Breast epithelium (tissue), 4 donors: ENCODE measurements at regions not wholly inside any gene's neighbourhood (a gene's known extent, or its start where the extent isn't known, plus 50 kb on each side); places are given as distances from the start of the nearest gene placed in this dataset.

Experiments used
- DNase-seq, 2 donors: peaks; one replicate each; pipeline ENCODE4 v3.0.0-alpha.2; 2019; ENCODE audit warnings: low spot score in 2 of 2
- H3K27ac ChIP-seq, 2 donors: fragments of 200-600 bp; sonication (generic) in 1 of 2; one replicate each; pipeline ENCODE4 v1.5.1; 2016 to 2019; ENCODE audit warnings: mild to moderate bottlenecking in 1 of 2
- H3K27me3 ChIP-seq, 2 donors: fragments of 200-600 bp; sonication (generic) in 1 of 2; one replicate each; pipeline versions ENCODE4 v1.5.1 to v1.6.0; 2017 to 2019; ENCODE audit warnings: control low read depth in 1 of 2, mild to moderate bottlenecking in 1 of 2
- H3K36me3 ChIP-seq: fragments of 200-600 bp; one replicate; pipeline ENCODE4 v1.5.1; 2019
- H3K4me1 ChIP-seq, 2 donors: fragments of 200-600 bp; sonication (generic); one replicate each; pipeline ENCODE4 v1.5.1; 2016 to 2019; ENCODE audit warnings: control low read depth in 1 of 2
- H3K4me3 ChIP-seq, 3 donors: fragments of 200-600 bp; sonication (generic); 1 replicate in 2 of 3; 2 replicates in 1 of 3; pipeline ENCODE4 v1.5.1; 2016 to 2019; ENCODE audit warnings: mild to moderate bottlenecking in 3 of 3, moderate library complexity in 2 of 3
- H3K9me3 ChIP-seq, 2 donors: fragments of 200-600 bp; sonication (generic) in 1 of 2; one replicate each; pipeline ENCODE4 v1.5.1; 2016 to 2019; ENCODE audit warnings: control low read depth in 1 of 2
- CTCF ChIP-seq, 3 donors: fragments of 450-650 bp; IDR thresholded peaks; one replicate each; pipeline ENCODE4 v1.5.1; 2016 to 2017; ENCODE audit warnings: antibody characterized with exemption in 3 of 3, mild to moderate bottlenecking in 3 of 3, moderate library complexity in 3 of 3
- POLR2A ChIP-seq: fragments of 450-650 bp; IDR thresholded peaks from one replicate; pipeline ENCODE4 v1.6.1; 2016; ENCODE audit warnings: antibody characterized with exemption, mild to moderate bottlenecking, moderate library complexity
- POLR2AphosphoS5 ChIP-seq, 3 donors: sonication (generic); formaldehyde crosslinking; IDR thresholded peaks; one replicate each; pipeline ENCODE4 v1.6.1; 2017; ENCODE audit warnings: antibody characterized with exemption in 3 of 3
- intact Hi-C: fragments of 100-400 bp; cut with DNase I; formaldehyde crosslinking; loops from one replicate; pipeline ENCODE4 v1.15.1; 2023; ENCODE audit warnings: low total_unique reads

- Histone ChIP-seq H3K27me3 (no peaks in the 10 kb centered on the region), H3K4me1 (no peaks in the 10 kb centered on the region), H3K9me3 (peaks cover 15 to 33% of the 10 kb centered on the region in 2 donors), H3K36me3 (no peaks in the 10 kb centered on the region), H3K27ac (no peak overlapping the region), H3K4me3 (no peak overlapping the region)
- DNase-seq: no peak
- intact Hi-C loops: no loop called here
- no peak for TF ChIP-seq POLR2A
- TF ChIP-seq CTCF (IDR thresholded peaks at IDR 0.05): no peak
- TF ChIP-seq POLR2AphosphoS5 (IDR thresholded peaks at IDR 0.05): no peak
These were observed 431.6 kb upstream of the PTBP2 start for GRCh38 chr1:96290033-96290432.

- no peak overlapping the region for H3K27ac ChIP-seq
- no peaks in the 10 kb centered on the region for H3K4me1 ChIP-seq
- no peak for DNase-seq
- no peaks in the 10 kb centered on the region for H3K27me3 ChIP-seq
- peaks cover 7 to 26% of the 10 kb centered on the region in 2 donors for H3K9me3 ChIP-seq
- intact Hi-C loops: no loop called here
- TF ChIP-seq POLR2AphosphoS5 (IDR thresholded peaks at IDR 0.05) (no peak), POLR2A (no peak), CTCF (IDR thresholded peaks at IDR 0.05) (no peak)
- no peak overlapping the region for H3K4me3 ChIP-seq
- no peaks in the 10 kb centered on the region for H3K36me3 ChIP-seq
These were observed 430.8 kb upstream of the PTBP2 start for GRCh38 chr1:96290801-96291200.

DNA sequence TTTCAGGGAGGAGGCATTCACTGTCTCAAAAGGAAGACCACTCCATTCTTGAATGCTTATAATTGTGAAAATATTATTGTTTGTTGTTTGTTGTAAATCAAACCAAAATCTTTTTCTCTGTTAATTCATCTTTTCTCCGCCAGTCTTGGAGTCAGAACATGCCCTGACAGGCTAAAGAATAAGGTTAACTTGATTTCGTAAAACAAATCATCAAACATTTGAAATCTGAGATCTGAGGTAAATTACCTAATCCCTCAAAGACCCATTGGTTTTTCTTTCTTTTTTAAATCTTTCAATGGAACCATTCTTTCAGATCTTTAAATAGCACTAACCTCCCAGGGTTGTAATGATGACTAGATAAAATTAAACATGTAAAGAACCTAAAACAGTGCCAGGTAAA is 430.1 kb upstream of the PTBP2 start:
- TF ChIP-seq POLR2AphosphoS5 (IDR thresholded peaks at IDR 0.05): no peak
- no peak overlapping the region for H3K27ac ChIP-seq
- peaks cover 6 to 26% of the 10 kb centered on the region in 2 donors for H3K9me3 ChIP-seq
- no peaks in the 10 kb centered on the region for H3K4me1 ChIP-seq
- no peaks in the 10 kb centered on the region for H3K27me3 ChIP-seq
- no peak overlapping the region for H3K4me3 ChIP-seq
- no peaks in the 10 kb centered on the region for H3K36me3 ChIP-seq
- DNase-seq: no peak
- intact Hi-C loops: no loop called here

GRCh38 chr1:96292141-96292540 is 429.4 kb upstream of the PTBP2 start:
- H3K4me1 ChIP-seq: no peaks in the 10 kb centered on the region
- H3K27ac ChIP-seq: no peak overlapping the region
- TF ChIP-seq POLR2AphosphoS5 (IDR thresholded peaks at IDR 0.05) (no peak), CTCF (IDR thresholded peaks at IDR 0.05) (no peak), POLR2A (no peak)
- DNase-seq: no peak
- no peaks in the 10 kb centered on the region for H3K27me3 ChIP-seq
- H3K9me3 ChIP-seq: peaks cover 5 to 21% of the 10 kb centered on the region in 2 donors
- H3K36me3 ChIP-seq: no peaks in the 10 kb centered on the region
- H3K4me3 ChIP-seq: no peak overlapping the region
- intact Hi-C loops: no loop called here

GRCh38 chr1:96296991-96297390 is 424.6 kb upstream of the PTBP2 start:
- intact Hi-C loops: no loop called here
- H3K27ac ChIP-seq: no peak overlapping the region
- no peaks in the 10 kb centered on the region for H3K9me3 ChIP-seq
- no peak overlapping the region for H3K4me3 ChIP-seq
- no peaks in the 10 kb centered on the region for H3K27me3 ChIP-seq
- H3K36me3 ChIP-seq: no peaks in the 10 kb centered on the region
- no peaks in the 10 kb centered on the region for H3K4me1 ChIP-seq
- no peak for TF ChIP-seq POLR2A
- no peak for TF ChIP-seq POLR2AphosphoS5 (IDR thresholded peaks at IDR 0.05)
- TF ChIP-seq CTCF (IDR thresholded peaks at IDR 0.05): no peak
- no peak for DNase-seq
